Right atrium auricular region (tissue), 2 donors: ENCODE measurements at regions not wholly inside any gene's neighbourhood (a gene's known extent, or its start where the extent isn't known, plus 50 kb on each side); places are given as distances from the start of the nearest gene placed in this dataset.

ENCODE experiments used
- DNase-seq: peaks from one replicate; pipeline ENCODE4 v3.0.0-alpha.2; 2019; ENCODE audit warnings: low spot score
- H3K27ac ChIP-seq, 2 donors: fragments of 200-600 bp; sonication (generic); 1 replicate in 1 of 2; 2 replicates in 1 of 2; pipeline ENCODE4 v1.5.1; 2016 to 2019
- H3K27me3 ChIP-seq, 2 donors: fragments of 200-600 bp; sonication (generic); one replicate each; pipeline versions ENCODE4 v1.5.1 to v1.6.0; 2017 to 2019
- H3K36me3 ChIP-seq: fragments of 200-600 bp; sonication (generic); one replicate; pipeline ENCODE4 v1.5.1; 2016
- H3K4me1 ChIP-seq, 2 donors: fragments of 200-600 bp; sonication (generic); one replicate each; pipeline versions ENCODE4 v1.5.1 to v1.6.0; 2017 to 2019
- H3K4me3 ChIP-seq, 2 donors: fragments of 200-600 bp; sonication (generic); 1 replicate in 1 of 2; 2 replicates in 1 of 2; pipeline ENCODE4 v1.5.1; 2017 to 2019; ENCODE audit warnings: mild to moderate bottlenecking in 1 of 2, moderate library complexity in 1 of 2
- H3K9me3 ChIP-seq, 2 donors: fragments of 200-600 bp; sonication (generic); one replicate each; pipeline ENCODE4 v1.5.1; 2019
- TF ChIP-seq, protein P1 (sequence below), 2 donors: fragments of 200-600 bp; sonication (generic); IDR thresholded peaks; one replicate each; pipeline ENCODE4 v1.5.1; 2019; ENCODE audit warnings: antibody characterized with exemption in 2 of 2

DNA sequence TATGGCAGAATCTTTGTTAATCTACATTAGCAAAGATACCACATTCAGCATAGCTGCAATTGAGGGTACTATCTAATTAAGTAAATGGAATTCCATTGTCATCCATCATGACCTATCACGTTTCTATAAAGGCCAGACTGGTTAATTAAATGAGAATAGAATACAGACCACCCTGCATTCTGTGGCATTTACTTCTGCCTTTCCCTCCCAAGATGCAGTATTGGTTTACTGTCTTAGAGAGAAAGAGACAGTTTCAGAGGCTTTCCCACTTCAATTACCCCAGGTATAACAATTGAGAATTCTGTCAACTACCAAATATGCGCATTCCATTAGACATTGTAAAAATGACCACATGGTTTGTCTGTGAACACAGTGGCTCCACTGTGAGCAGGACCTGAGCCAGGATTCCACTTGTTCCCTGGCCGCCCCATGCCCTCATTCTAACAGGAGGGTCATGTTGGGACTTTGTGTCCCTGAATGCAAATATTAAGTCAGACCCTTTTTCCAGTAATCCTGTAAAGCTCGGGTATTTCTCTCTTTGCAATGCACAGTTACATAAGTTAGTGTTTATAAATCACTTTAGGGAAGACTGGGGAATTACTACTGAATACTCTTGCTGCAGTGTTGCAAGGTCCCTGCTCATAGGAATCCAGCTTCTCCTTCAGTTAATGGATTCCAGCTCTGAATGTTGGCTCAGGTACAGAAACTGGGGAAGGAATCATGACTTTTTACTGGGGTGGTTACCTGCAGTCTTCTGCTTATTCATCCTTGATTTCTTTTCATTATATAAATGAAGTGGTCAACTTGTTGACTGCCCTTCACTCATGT, 261.0 kb downstream of the PDGFC start:
- H3K27ac ChIP-seq: no peak overlapping the region
- no peak overlapping the region for H3K4me3 ChIP-seq
- H3K4me1 ChIP-seq: no peaks in the 10 kb centered on the region
- H3K27me3 ChIP-seq: no peaks in the 10 kb centered on the region
- no peaks in the 10 kb centered on the region for H3K36me3 ChIP-seq
- no peak for DNase-seq
- TF ChIP-seq, protein P1, sequence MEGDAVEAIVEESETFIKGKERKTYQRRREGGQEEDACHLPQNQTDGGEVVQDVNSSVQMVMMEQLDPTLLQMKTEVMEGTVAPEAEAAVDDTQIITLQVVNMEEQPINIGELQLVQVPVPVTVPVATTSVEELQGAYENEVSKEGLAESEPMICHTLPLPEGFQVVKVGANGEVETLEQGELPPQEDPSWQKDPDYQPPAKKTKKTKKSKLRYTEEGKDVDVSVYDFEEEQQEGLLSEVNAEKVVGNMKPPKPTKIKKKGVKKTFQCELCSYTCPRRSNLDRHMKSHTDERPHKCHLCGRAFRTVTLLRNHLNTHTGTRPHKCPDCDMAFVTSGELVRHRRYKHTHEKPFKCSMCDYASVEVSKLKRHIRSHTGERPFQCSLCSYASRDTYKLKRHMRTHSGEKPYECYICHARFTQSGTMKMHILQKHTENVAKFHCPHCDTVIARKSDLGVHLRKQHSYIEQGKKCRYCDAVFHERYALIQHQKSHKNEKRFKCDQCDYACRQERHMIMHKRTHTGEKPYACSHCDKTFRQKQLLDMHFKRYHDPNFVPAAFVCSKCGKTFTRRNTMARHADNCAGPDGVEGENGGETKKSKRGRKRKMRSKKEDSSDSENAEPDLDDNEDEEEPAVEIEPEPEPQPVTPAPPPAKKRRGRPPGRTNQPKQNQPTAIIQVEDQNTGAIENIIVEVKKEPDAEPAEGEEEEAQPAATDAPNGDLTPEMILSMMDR (IDR thresholded peaks at IDR 0.05): no peak
- no peaks in the 10 kb centered on the region for H3K9me3 ChIP-seq

DNA sequence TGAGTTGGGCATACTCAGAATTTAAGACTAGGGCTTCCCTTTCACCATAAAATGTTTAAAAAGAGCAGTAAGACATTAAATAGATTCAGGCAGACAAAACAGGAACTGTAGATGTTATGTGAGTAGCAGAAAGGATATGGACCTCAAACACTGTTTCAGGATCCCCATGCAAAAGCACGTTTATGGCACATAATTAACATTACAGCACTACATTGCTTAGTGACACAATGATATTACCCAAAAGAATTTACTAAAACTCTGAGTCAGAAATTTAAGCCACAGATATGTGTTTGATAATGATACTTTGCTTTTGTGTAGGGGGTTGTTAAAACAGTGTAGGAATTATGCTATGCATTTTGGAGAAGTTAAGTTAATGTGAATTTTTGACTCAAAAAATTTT, 266.3 kb downstream of the PDGFC start:
- H3K4me1 ChIP-seq: no peaks in the 10 kb centered on the region
- TF ChIP-seq, protein P1 (IDR thresholded peaks at IDR 0.05): no peak
- no peaks in the 10 kb centered on the region for H3K27me3 ChIP-seq
- H3K9me3 ChIP-seq: no peaks in the 10 kb centered on the region
- no peak overlapping the region for H3K27ac ChIP-seq
- DNase-seq: no peak
- H3K36me3 ChIP-seq: no peaks in the 10 kb centered on the region
- H3K4me3 ChIP-seq: no peak overlapping the region

DNA sequence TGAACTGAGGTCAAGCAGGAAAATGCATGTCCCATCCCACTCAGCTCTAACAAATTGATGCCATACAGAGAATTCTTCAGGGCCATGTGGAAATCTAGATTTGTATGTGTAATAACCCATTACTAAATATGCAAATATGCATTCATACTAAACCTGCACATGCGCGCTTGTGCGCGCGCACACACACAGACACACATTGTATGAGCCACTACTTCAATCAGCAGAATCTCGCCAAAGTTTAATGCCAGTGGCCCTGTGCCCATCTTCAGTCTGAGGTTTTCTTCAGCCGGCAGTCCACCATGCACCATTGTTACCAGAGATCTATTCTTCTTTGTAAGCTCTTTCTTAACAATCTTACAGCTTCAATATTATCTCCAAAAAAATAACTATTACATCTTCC, 276.4 kb downstream of the PDGFC start:
- no peak for DNase-seq
- Histone ChIP-seq H3K36me3 (no peaks in the 10 kb centered on the region), H3K9me3 (no peaks in the 10 kb centered on the region), H3K27me3 (no peaks in the 10 kb centered on the region), H3K4me1 (no peaks in the 10 kb centered on the region), H3K4me3 (no peak overlapping the region), H3K27ac (no peak overlapping the region)
- TF ChIP-seq, protein P1 (IDR thresholded peaks at IDR 0.05): no peak

DNA sequence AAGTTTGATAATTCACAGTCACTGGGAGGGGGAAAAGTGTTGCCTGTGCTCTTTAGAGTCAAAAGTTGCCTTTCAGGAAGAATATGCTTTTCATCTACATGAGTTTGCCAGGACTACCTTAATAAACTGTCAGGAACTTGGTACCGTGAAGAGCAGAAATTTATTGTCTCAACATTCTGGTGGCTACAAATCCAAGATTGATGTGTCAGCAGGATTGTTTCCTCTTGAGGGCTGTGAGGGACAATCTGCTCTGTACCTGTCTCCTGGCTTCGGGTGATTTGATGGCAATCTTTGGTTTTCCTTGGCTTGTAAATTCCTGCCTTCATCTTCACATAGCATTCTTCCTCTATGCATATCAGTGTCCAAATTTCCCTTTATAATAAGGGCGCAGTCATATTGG, 277.2 kb downstream of the PDGFC start:
- no peaks in the 10 kb centered on the region for H3K36me3 ChIP-seq
- TF ChIP-seq, protein P1 (IDR thresholded peaks at IDR 0.05): no peak
- no peaks in the 10 kb centered on the region for H3K27me3 ChIP-seq
- no peak for DNase-seq
- H3K9me3 ChIP-seq: no peaks in the 10 kb centered on the region
- no peak overlapping the region for H3K27ac ChIP-seq
- no peak overlapping the region for H3K4me3 ChIP-seq
- no peaks in the 10 kb centered on the region for H3K4me1 ChIP-seq

DNA sequence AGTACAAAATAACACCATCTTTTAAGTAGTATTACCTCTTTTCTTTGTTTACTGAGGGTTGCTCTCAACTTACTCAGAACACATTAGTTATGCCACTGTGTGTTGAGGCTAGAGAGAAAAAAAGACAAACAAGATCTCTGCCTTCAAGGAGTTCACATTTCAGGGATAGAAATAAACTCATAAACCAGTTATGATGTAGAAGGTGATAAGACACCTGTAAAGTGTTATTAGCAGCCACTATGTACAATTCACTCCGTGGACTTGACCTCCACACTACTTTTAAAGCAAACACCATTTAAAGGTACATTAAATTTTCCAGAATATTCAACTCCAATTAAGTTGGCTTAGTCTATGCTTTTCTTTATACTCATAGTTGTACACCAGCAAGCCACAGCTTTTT, 278.0 kb downstream of the PDGFC start:
- no peaks in the 10 kb centered on the region for H3K9me3 ChIP-seq
- no peak overlapping the region for H3K4me3 ChIP-seq
- H3K27ac ChIP-seq: no peak overlapping the region
- no peak for DNase-seq
- TF ChIP-seq, protein P1 (IDR thresholded peaks at IDR 0.05): no peak
- no peaks in the 10 kb centered on the region for H3K27me3 ChIP-seq
- H3K4me1 ChIP-seq: no peaks in the 10 kb centered on the region
- no peaks in the 10 kb centered on the region for H3K36me3 ChIP-seq

DNA sequence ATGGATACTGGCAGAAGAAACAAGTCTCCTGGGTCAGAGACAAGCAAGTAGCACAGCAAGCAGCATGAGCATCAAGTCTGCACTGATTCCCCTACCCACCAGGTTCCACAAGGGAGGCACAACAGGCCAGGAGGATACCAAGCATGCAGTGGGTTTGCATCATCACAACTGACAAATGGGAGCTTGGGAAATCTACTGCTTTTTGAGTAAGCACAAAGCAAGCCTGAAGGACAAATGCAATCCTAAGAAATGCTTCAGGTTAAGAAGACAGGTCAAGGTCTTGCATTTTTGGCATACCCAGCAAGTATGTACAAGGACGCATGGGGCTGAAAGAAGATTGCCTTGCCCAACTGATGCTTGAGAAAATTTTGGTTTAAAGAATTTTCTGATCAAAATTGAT, 279.6 kb downstream of the PDGFC start:
- Histone ChIP-seq H3K27ac (no peak overlapping the region), H3K27me3 (no peaks in the 10 kb centered on the region), H3K36me3 (no peaks in the 10 kb centered on the region), H3K4me1 (no peaks in the 10 kb centered on the region), H3K9me3 (no peaks in the 10 kb centered on the region), H3K4me3 (no peak overlapping the region)
- DNase-seq: no peak
- TF ChIP-seq, protein P1 (IDR thresholded peaks at IDR 0.05): no peak
